ENCODE measurements at regions not wholly inside any gene's neighbourhood (a gene's known extent, or its start where the extent isn't known, plus 50 kb on each side); places are given as distances from the start of the nearest gene placed in this dataset.

DNA sequence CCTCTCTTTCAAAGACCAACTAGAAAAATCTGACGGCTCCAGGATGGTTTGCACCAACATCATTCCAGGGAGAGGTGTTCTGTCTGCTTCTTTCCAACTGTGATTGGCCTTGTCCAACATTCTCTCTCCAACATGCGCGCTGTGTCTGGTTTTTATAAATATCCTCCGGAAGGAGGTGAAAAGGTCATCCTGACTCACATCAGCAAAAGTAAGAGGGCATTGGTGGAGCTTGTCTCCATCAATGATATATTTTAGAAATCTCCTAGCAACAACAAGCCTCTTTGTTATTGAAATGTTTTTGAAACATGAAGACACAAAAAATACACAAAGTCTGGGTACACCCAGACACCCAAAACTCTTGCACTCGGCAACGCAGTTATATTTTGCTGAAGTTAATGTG, 475.3 kb upstream of the JARID2 start:
- no TSS peak for BruUV-seq (replicated peaks)
- TF ChIP-seq, protein P1, sequence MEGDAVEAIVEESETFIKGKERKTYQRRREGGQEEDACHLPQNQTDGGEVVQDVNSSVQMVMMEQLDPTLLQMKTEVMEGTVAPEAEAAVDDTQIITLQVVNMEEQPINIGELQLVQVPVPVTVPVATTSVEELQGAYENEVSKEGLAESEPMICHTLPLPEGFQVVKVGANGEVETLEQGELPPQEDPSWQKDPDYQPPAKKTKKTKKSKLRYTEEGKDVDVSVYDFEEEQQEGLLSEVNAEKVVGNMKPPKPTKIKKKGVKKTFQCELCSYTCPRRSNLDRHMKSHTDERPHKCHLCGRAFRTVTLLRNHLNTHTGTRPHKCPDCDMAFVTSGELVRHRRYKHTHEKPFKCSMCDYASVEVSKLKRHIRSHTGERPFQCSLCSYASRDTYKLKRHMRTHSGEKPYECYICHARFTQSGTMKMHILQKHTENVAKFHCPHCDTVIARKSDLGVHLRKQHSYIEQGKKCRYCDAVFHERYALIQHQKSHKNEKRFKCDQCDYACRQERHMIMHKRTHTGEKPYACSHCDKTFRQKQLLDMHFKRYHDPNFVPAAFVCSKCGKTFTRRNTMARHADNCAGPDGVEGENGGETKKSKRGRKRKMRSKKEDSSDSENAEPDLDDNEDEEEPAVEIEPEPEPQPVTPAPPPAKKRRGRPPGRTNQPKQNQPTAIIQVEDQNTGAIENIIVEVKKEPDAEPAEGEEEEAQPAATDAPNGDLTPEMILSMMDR (IDR thresholded peaks at IDR 0.05; ENCODE audit: unreplicated experiment) = no peak
- no peak for DNase-seq
- Mint-ChIP-seq H3K4me1 (ENCODE audit: low read depth, unreplicated experiment) (no peaks in the 10 kb centered on the region), H3K27ac (ENCODE audit: unreplicated experiment) (no peak overlapping the region), H3K27me3 (ENCODE audit: unreplicated experiment) (no peaks in the 10 kb centered on the region), H3K4me3 (ENCODE audit: low read depth, unreplicated experiment) (no peak overlapping the region), H3K9me3 (ENCODE audit: low read depth, unreplicated experiment) (peaks cover 2% of the 10 kb centered on the region), H3K36me3 (ENCODE audit: insufficient read depth, unreplicated experiment) (no peaks in the 10 kb centered on the region)
- CTCF ChIA-PET = interaction anchor here (0.6 kb wide), 1 partner anchor 22 kb away, joined by 3 read pairs; no protein-coding TSS in a partner anchor
- intact Hi-C loops (cut with micrococcal nuclease; ENCODE audit: unreplicated experiment) = no loop called here

DNA sequence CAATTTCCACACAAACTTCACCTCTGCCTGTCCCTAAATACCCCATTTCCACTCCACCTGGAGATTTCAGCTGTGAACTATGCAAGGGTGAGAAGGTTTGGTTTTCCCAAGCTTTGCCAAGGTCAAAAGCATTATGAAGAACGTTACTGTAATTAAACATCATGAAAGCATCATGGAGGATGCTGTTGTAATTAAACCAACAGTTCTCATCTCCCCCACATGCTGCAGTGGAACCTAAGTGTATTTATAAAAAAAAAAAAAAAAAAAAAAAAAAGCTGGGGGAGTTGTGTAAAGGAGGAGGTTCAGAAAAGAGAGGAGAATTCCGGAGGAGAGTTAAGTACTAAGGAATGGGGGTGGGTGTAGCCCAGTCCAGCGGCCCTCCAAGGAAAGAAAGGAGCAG, 474.9 kb upstream of the JARID2 start:
- intact Hi-C loops (cut with micrococcal nuclease; ENCODE audit: unreplicated experiment) = no loop called here
- no peaks in the 10 kb centered on the region for H3K4me1 Mint-ChIP-seq (ENCODE audit: low read depth, unreplicated experiment)
- H3K9me3 Mint-ChIP-seq (ENCODE audit: low read depth, unreplicated experiment) = peaks cover 2% of the 10 kb centered on the region
- TF ChIP-seq, protein P1 (IDR thresholded peaks at IDR 0.05; ENCODE audit: unreplicated experiment) = no peak
- CTCF ChIA-PET = interaction anchor here (0.6 kb wide), 2 partner anchors 22 to 965 kb away, joined by 3 read pairs; no protein-coding TSS in a partner anchor
- BruUV-seq (replicated peaks) = no TSS peak
- no peak overlapping the region for H3K4me3 Mint-ChIP-seq (ENCODE audit: low read depth, unreplicated experiment)
- DNase-seq = no peak
- no peaks in the 10 kb centered on the region for H3K27me3 Mint-ChIP-seq (ENCODE audit: unreplicated experiment)
- no peaks in the 10 kb centered on the region for H3K36me3 Mint-ChIP-seq (ENCODE audit: insufficient read depth, unreplicated experiment)
- H3K27ac Mint-ChIP-seq (ENCODE audit: unreplicated experiment) = no peak overlapping the region

DNA sequence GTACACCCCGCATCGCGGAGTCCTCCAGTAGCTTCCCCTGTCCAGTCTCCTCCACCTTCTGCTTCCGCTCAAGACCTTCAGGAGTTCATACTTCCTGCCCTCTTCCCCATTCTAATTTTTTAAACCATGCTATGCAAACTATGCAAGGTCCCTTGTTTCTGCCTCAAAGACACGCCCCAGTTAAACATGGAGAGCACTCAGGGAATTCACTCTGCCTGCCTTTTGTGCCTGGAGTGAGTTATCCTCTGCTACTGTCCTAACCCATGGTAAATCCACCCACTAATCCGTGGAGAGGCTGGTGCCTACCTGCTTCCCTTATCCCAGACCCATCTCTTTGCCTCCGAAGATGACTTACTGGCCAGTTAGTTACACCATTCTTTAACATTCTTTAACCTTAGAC, 473.7 kb upstream of the JARID2 start:
- no peaks in the 10 kb centered on the region for H3K27me3 Mint-ChIP-seq (ENCODE audit: unreplicated experiment)
- CTCF ChIA-PET = no interaction called here
- H3K4me1 Mint-ChIP-seq (ENCODE audit: low read depth, unreplicated experiment) = no peaks in the 10 kb centered on the region
- peaks cover 2% of the 10 kb centered on the region for H3K9me3 Mint-ChIP-seq (ENCODE audit: low read depth, unreplicated experiment)
- DNase-seq = no peak
- H3K36me3 Mint-ChIP-seq (ENCODE audit: insufficient read depth, unreplicated experiment) = no peaks in the 10 kb centered on the region
- H3K4me3 Mint-ChIP-seq (ENCODE audit: low read depth, unreplicated experiment) = no peak overlapping the region
- no peak overlapping the region for H3K27ac Mint-ChIP-seq (ENCODE audit: unreplicated experiment)
- no TSS peak for BruUV-seq (replicated peaks)
- intact Hi-C loops (cut with micrococcal nuclease; ENCODE audit: unreplicated experiment) = no loop called here
- TF ChIP-seq, protein P1 (IDR thresholded peaks at IDR 0.05; ENCODE audit: unreplicated experiment) = no peak

DNA sequence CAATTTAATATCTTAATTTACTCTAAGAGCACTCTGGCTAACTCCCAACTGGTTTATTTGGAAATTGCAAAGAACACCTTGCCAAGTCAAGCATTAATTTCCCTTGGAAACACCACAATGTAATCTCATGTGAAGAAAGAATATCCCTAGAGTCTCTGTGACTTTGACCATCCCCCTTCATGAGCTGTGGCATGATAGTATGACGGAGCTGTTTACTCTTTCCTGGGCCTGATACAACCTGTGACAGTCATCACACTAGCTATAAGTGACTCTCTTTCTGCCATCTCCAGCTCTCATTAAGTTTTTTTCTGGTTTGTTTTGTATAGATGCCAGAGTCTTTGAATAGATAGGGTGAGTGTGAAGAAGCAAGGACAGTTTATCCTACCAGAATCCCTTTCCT, 470.3 kb upstream of the JARID2 start:
- TF ChIP-seq, protein P1 (IDR thresholded peaks at IDR 0.05; ENCODE audit: unreplicated experiment) = no peak
- CTCF ChIA-PET = no interaction called here
- H3K4me1 Mint-ChIP-seq (ENCODE audit: low read depth, unreplicated experiment) = no peaks in the 10 kb centered on the region
- no peaks in the 10 kb centered on the region for H3K27me3 Mint-ChIP-seq (ENCODE audit: unreplicated experiment)
- no TSS peak for BruUV-seq (replicated peaks)
- H3K9me3 Mint-ChIP-seq (ENCODE audit: low read depth, unreplicated experiment) = peaks cover 2% of the 10 kb centered on the region
- intact Hi-C loops (cut with micrococcal nuclease; ENCODE audit: unreplicated experiment) = no loop called here
- no peak for DNase-seq
- no peaks in the 10 kb centered on the region for H3K36me3 Mint-ChIP-seq (ENCODE audit: insufficient read depth, unreplicated experiment)
- H3K4me3 Mint-ChIP-seq (ENCODE audit: low read depth, unreplicated experiment) = no peak overlapping the region
- H3K27ac Mint-ChIP-seq (ENCODE audit: unreplicated experiment) = no peak overlapping the region
